ENCODE measurements at regions not wholly inside any gene's neighbourhood (a gene's known extent, or its start where the extent isn't known, plus 50 kb on each side); places are given as distances from the start of the nearest gene placed in this dataset.

DNA sequence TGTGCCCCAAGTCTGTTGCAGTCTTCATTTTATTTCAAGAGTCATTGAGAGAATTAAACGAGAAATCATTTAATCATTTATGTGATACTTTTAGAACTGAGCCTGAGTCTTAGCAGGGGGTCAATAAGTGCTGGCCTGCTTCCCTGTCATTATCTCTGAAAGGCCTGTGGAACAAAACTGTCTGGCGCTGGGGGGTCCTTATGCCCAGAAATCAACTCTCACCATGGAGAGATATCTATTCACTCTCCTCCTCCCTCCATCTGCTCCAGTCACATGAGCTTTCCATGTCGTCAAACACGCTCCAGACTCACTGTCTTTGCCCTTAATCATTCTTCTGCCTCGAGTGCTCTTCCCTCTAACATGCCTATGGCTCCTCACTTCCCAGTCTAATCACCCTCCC is 136.8 kb downstream of the ESM1 start:
- TF ChIP-seq, protein P1, sequence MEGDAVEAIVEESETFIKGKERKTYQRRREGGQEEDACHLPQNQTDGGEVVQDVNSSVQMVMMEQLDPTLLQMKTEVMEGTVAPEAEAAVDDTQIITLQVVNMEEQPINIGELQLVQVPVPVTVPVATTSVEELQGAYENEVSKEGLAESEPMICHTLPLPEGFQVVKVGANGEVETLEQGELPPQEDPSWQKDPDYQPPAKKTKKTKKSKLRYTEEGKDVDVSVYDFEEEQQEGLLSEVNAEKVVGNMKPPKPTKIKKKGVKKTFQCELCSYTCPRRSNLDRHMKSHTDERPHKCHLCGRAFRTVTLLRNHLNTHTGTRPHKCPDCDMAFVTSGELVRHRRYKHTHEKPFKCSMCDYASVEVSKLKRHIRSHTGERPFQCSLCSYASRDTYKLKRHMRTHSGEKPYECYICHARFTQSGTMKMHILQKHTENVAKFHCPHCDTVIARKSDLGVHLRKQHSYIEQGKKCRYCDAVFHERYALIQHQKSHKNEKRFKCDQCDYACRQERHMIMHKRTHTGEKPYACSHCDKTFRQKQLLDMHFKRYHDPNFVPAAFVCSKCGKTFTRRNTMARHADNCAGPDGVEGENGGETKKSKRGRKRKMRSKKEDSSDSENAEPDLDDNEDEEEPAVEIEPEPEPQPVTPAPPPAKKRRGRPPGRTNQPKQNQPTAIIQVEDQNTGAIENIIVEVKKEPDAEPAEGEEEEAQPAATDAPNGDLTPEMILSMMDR (IDR thresholded peaks at IDR 0.05): no peak
- TF ChIP-seq POLR2A (IDR thresholded peaks at IDR 0.05; ENCODE audit: low read depth) (no peak), POLR2AphosphoS5 (IDR thresholded peaks at IDR 0.05) (no peak), EP300 (IDR thresholded peaks at IDR 0.05) (no peak)

All from esophagus muscularis mucosa (tissue), 4 donors.